GM19467 (cell line): ENCODE measurements at regions not wholly inside any gene's neighbourhood (a gene's known extent, or its start where the extent isn't known, plus 50 kb on each side); places are given as distances from the start of the nearest gene placed in this dataset.
"Not testable (repeated sequence)": the region's sequence is repeated elsewhere in the genome, so short reads cannot be mapped to it uniquely, and the experiment has no call there.

Experiments
- ATAC-seq: cut with Tn5 transposase; IDR thresholded peaks from one replicate; pipeline ENCODE4 v1.9.1; 2021; ENCODE audit warnings: mild to moderate bottlenecking, moderate library complexity; ENCODE audit not compliant: unreplicated experiment

GRCh38 chr12:84507956-84508850 is 404.4 kb downstream of the SLC6A15 start:
- no peak for ATAC-seq

- no peak for ATAC-seq
Measured at GRCh38 chr12:84506282-84506681, 406.3 kb downstream of the SLC6A15 start.

- no peak for ATAC-seq
Measured at GRCh38 chr12:84502907-84503787, 409.5 kb downstream of the SLC6A15 start.

- no peak for ATAC-seq
Measured at GRCh38 chr12:84502180-84502860, 410.3 kb downstream of the SLC6A15 start.

- no peak for ATAC-seq
Measured at GRCh38 chr12:84497819-84498218, 414.8 kb downstream of the SLC6A15 start.

GRCh38 chr12:84495711-84496110 is 416.9 kb downstream of the SLC6A15 start:
- ATAC-seq, result no peak

GRCh38 chr12:84492351-84492883 is 420.2 kb downstream of the SLC6A15 start:
- no peak for ATAC-seq

- no peak for ATAC-seq
Measured at GRCh38 chr12:84484798-84485197, 427.8 kb downstream of the SLC6A15 start.

- ATAC-seq, result no peak
Measured at GRCh38 chr12:84480803-84481202, 431.8 kb downstream of the SLC6A15 start.

GRCh38 chr12:84470361-84470760 is 442.2 kb downstream of the SLC6A15 start:
- no peak for ATAC-seq

- no peak for ATAC-seq
Measured at GRCh38 chr12:84464616-84465015, 448.0 kb downstream of the SLC6A15 start.

GRCh38 chr12:84463741-84464495 is 448.7 kb downstream of the SLC6A15 start:
- no peak for ATAC-seq

- ATAC-seq, result no peak
Measured at GRCh38 chr12:84455598-84455997, 457.0 kb downstream of the SLC6A15 start.

- not testable (repeated sequence) for ATAC-seq
Measured at GRCh38 chr12:84446478-84446877, 466.1 kb downstream of the SLC6A15 start.

GRCh38 chr12:84436134-84436533 is 476.5 kb downstream of the SLC6A15 start:
- ATAC-seq, result no peak

- no peak for ATAC-seq
Measured at GRCh38 chr12:84435682-84436081, 476.9 kb downstream of the SLC6A15 start.

GRCh38 chr12:84422340-84422739 is 490.3 kb downstream of the SLC6A15 start:
- ATAC-seq, result no peak

GRCh38 chr12:84421103-84421502 is 491.5 kb downstream of the SLC6A15 start:
- no peak for ATAC-seq

- ATAC-seq, result no peak
Measured at GRCh38 chr12:84416626-84417025, 496.0 kb downstream of the SLC6A15 start.

- no peak for ATAC-seq
Measured at GRCh38 chr12:84415946-84416345, 496.7 kb downstream of the SLC6A15 start.
